Activated T-helper 2 cell treated with anti-CD3 and anti-CD28 coated beads, Interferon-gamma antibody, Interleukin-2, Interleukin-4, amounts not matched to agents 10 μg/mL and 5 μg/mL and 100 μg/mL, durations not matched to agents 14 hours and 24 hours and 36 hours (primary cell): ENCODE measurements at regions not wholly inside any gene's neighbourhood (a gene's known extent, or its start where the extent isn't known, plus 50 kb on each side); places are given as distances from the start of the nearest gene placed in this dataset.
"Not testable (repeated sequence)": the region's sequence is repeated elsewhere in the genome, so short reads cannot be mapped to it uniquely, and the experiment has no call there.

ENCODE experiments used
- DNase-seq: peaks from one replicate; pipeline ENCODE4 v3.0.0; 2021; ENCODE audit warnings: low spot score
- H3K27ac Mint-ChIP-seq: one replicate; pipeline ENCODE4 v1.8.0; 2021; ENCODE audit warnings: mixed read lengths
- H3K27me3 Mint-ChIP-seq: one replicate; pipeline ENCODE4 v1.8.0; 2021; ENCODE audit warnings: low read depth, mixed read lengths
- H3K36me3 Mint-ChIP-seq: one replicate; pipeline ENCODE4 v1.8.0; 2021; ENCODE audit warnings: low read depth, mixed read lengths
- H3K4me1 Mint-ChIP-seq: one replicate; pipeline ENCODE4 v1.8.0; 2021; ENCODE audit warnings: low read depth, mixed read lengths
- H3K4me3 Mint-ChIP-seq: one replicate; pipeline ENCODE4 v1.8.0; 2021; ENCODE audit warnings: low read depth, mild to moderate bottlenecking, moderate library complexity, mixed read lengths
- H3K9me3 Mint-ChIP-seq: one replicate; pipeline ENCODE4 v1.8.0; 2021; ENCODE audit warnings: mixed read lengths
- intact Hi-C: fragments of 100-400 bp; cut with micrococcal nuclease; formaldehyde crosslinking; loops from one replicate; pipeline ENCODE4 v1.15.1; 2023

GRCh38 chr2:105674401-105674800, 70.3 kb upstream of the NCK2 start:
- intact Hi-C loops: no loop called here
- Mint-ChIP-seq H3K4me1 (peaks cover 9% of the 10 kb centered on the region), H3K4me3 (no peak overlapping the region), H3K27ac (no peak overlapping the region), H3K27me3 (no peaks in the 10 kb centered on the region), H3K36me3 (no peaks in the 10 kb centered on the region), H3K9me3 (no peaks in the 10 kb centered on the region)
- DNase-seq: no peak

GRCh38 chr2:105671156-105671555, 73.6 kb upstream of the NCK2 start:
- Mint-ChIP-seq H3K4me3 (no peak overlapping the region), H3K27me3 (no peaks in the 10 kb centered on the region), H3K4me1 (peaks cover 6% of the 10 kb centered on the region), H3K36me3 (no peaks in the 10 kb centered on the region), H3K27ac (no peak overlapping the region), H3K9me3 (peaks cover 15% of the 10 kb centered on the region)
- intact Hi-C loops: no loop called here
- DNase-seq: no peak

GRCh38 chr2:105669384-105669891, 75.3 kb upstream of the NCK2 start:
- no peak overlapping the region for H3K4me3 Mint-ChIP-seq
- peaks cover 28% of the 10 kb centered on the region for H3K9me3 Mint-ChIP-seq
- no peaks in the 10 kb centered on the region for H3K4me1 Mint-ChIP-seq
- H3K27me3 Mint-ChIP-seq: peaks cover 1% of the 10 kb centered on the region
- intact Hi-C loops: no loop called here
- H3K36me3 Mint-ChIP-seq: no peaks in the 10 kb centered on the region
- no peak overlapping the region for H3K27ac Mint-ChIP-seq
- DNase-seq: no peak

GRCh38 chr2:105665480-105665879, 79.2 kb upstream of the NCK2 start:
- H3K27me3 Mint-ChIP-seq: peaks cover 14% of the 10 kb centered on the region
- peaks cover 35% of the 10 kb centered on the region for H3K9me3 Mint-ChIP-seq
- no peak overlapping the region for H3K27ac Mint-ChIP-seq
- no peak overlapping the region for H3K4me3 Mint-ChIP-seq
- DNase-seq: no peak
- intact Hi-C loops: no loop called here
- no peaks in the 10 kb centered on the region for H3K4me1 Mint-ChIP-seq
- no peaks in the 10 kb centered on the region for H3K36me3 Mint-ChIP-seq

- Mint-ChIP-seq H3K4me3 (no peak overlapping the region), H3K4me1 (no peaks in the 10 kb centered on the region), H3K36me3 (no peaks in the 10 kb centered on the region), H3K27ac (no peak overlapping the region), H3K27me3 (peaks cover 15% of the 10 kb centered on the region), H3K9me3 (peaks cover 15% of the 10 kb centered on the region)
- no peak for DNase-seq
- intact Hi-C loops: no loop called here
Measured at GRCh38 chr2:105660489-105660888, 84.2 kb upstream of the NCK2 start.

- H3K36me3 Mint-ChIP-seq, H3K9me3 Mint-ChIP-seq, H3K27ac Mint-ChIP-seq, DNase-seq, intact Hi-C loops, H3K4me1 Mint-ChIP-seq, H3K27me3 Mint-ChIP-seq, H3K4me3 Mint-ChIP-seq: not testable (repeated sequence)
Measured at GRCh38 chr2:105655723-105656606, 88.7 kb upstream of the NCK2 start.

- no peaks in the 10 kb centered on the region for H3K9me3 Mint-ChIP-seq
- peaks cover 7% of the 10 kb centered on the region for H3K4me1 Mint-ChIP-seq
- H3K4me3 Mint-ChIP-seq: no peak overlapping the region
- no peak overlapping the region for H3K27ac Mint-ChIP-seq
- intact Hi-C loops: no loop called here
- no peak for DNase-seq
- H3K27me3 Mint-ChIP-seq: peaks cover 1% of the 10 kb centered on the region
- no peaks in the 10 kb centered on the region for H3K36me3 Mint-ChIP-seq
Measured at GRCh38 chr2:105655244-105655643, 89.5 kb upstream of the NCK2 start.

- H3K36me3 Mint-ChIP-seq: no peaks in the 10 kb centered on the region
- H3K4me1 Mint-ChIP-seq: peaks cover 7% of the 10 kb centered on the region
- DNase-seq: no peak
- peaks cover 1% of the 10 kb centered on the region for H3K27me3 Mint-ChIP-seq
- H3K27ac Mint-ChIP-seq: no peak overlapping the region
- intact Hi-C loops: no loop called here
- H3K9me3 Mint-ChIP-seq: no peaks in the 10 kb centered on the region
- no peak overlapping the region for H3K4me3 Mint-ChIP-seq
Measured at GRCh38 chr2:105654474-105655004, 90.2 kb upstream of the NCK2 start.

- no peak for DNase-seq
- Mint-ChIP-seq H3K4me3 (no peak overlapping the region), H3K27me3 (peaks cover 2% of the 10 kb centered on the region), H3K27ac (no peak overlapping the region), H3K4me1 (peaks cover 7% of the 10 kb centered on the region), H3K9me3 (no peaks in the 10 kb centered on the region), H3K36me3 (no peaks in the 10 kb centered on the region)
- intact Hi-C loops: no loop called here
Measured at GRCh38 chr2:105653302-105653701, 91.4 kb upstream of the NCK2 start.

GRCh38 chr2:105652014-105652796, 92.5 kb upstream of the NCK2 start:
- intact Hi-C loops: no loop called here
- Mint-ChIP-seq H3K9me3 (no peaks in the 10 kb centered on the region), H3K4me3 (no peak overlapping the region), H3K27me3 (peaks cover 2% of the 10 kb centered on the region), H3K36me3 (no peaks in the 10 kb centered on the region), H3K4me1 (peaks cover 7% of the 10 kb centered on the region), H3K27ac (no peak overlapping the region)
- DNase-seq: no peak

GRCh38 chr2:105649534-105649933, 95.2 kb upstream of the NCK2 start:
- H3K36me3 Mint-ChIP-seq: no peaks in the 10 kb centered on the region
- peaks cover 6% of the 10 kb centered on the region for H3K4me1 Mint-ChIP-seq
- no peak for DNase-seq
- intact Hi-C loops: no loop called here
- no peak overlapping the region for H3K4me3 Mint-ChIP-seq
- no peak overlapping the region for H3K27ac Mint-ChIP-seq
- no peaks in the 10 kb centered on the region for H3K9me3 Mint-ChIP-seq
- peaks cover 3% of the 10 kb centered on the region for H3K27me3 Mint-ChIP-seq

GRCh38 chr2:105647731-105648130, 97.0 kb upstream of the NCK2 start:
- Mint-ChIP-seq H3K4me1 (peaks cover 2% of the 10 kb centered on the region), H3K27me3 (peaks cover 5% of the 10 kb centered on the region), H3K36me3 (no peaks in the 10 kb centered on the region), H3K9me3 (no peaks in the 10 kb centered on the region), H3K27ac (no peak overlapping the region), H3K4me3 (no peak overlapping the region)
- no peak for DNase-seq
- intact Hi-C loops: no loop called here

- DNase-seq: no peak
- Mint-ChIP-seq H3K4me1 (no peaks in the 10 kb centered on the region), H3K9me3 (no peaks in the 10 kb centered on the region), H3K27ac (no peak overlapping the region), H3K4me3 (no peak overlapping the region), H3K36me3 (no peaks in the 10 kb centered on the region), H3K27me3 (peaks cover 6% of the 10 kb centered on the region)
- intact Hi-C loops: no loop called here
Measured at GRCh38 chr2:105646774-105647076, 98.0 kb upstream of the NCK2 start.
